GM20000 (cell line): ENCODE measurements at regions not wholly inside any gene's neighbourhood (a gene's known extent, or its start where the extent isn't known, plus 50 kb on each side); places are given as distances from the start of the nearest gene placed in this dataset.

Experiments
- DNase-seq: peaks from one replicate; pipeline ENCODE4 v3.0.0; 2012; ENCODE audit warnings: low spot score
- TF ChIP-seq, protein P1 (sequence below): IDR thresholded peaks from 2 replicates; pipeline ENCODE4 v1.5.1; 2012; ENCODE audit warnings: mild to moderate bottlenecking, control low read depth; ENCODE audit errors: extremely low read depth, missing control alignments

DNA sequence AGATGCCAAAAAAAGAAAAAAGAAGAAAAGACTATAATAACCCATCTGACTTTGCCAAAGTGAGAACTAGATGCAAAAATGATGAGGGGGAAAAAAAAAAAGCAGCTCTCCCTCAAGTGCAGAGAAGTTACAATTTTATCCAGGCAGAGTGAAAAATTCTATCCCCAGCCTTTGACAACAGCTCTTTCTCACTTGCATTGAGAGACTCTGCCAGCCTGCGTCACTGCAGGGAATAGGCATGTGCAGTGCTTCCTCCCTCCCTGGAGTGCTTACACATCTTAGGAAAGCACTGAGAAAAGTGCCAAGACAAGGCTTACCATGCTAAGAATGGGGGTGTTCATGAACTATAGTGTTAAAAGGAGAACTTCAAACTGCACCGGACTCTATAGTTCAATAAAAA, 418.6 kb upstream of the TYRP1 start:
- TF ChIP-seq, protein P1, sequence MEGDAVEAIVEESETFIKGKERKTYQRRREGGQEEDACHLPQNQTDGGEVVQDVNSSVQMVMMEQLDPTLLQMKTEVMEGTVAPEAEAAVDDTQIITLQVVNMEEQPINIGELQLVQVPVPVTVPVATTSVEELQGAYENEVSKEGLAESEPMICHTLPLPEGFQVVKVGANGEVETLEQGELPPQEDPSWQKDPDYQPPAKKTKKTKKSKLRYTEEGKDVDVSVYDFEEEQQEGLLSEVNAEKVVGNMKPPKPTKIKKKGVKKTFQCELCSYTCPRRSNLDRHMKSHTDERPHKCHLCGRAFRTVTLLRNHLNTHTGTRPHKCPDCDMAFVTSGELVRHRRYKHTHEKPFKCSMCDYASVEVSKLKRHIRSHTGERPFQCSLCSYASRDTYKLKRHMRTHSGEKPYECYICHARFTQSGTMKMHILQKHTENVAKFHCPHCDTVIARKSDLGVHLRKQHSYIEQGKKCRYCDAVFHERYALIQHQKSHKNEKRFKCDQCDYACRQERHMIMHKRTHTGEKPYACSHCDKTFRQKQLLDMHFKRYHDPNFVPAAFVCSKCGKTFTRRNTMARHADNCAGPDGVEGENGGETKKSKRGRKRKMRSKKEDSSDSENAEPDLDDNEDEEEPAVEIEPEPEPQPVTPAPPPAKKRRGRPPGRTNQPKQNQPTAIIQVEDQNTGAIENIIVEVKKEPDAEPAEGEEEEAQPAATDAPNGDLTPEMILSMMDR: no peak
- DNase-seq: no peak

DNA sequence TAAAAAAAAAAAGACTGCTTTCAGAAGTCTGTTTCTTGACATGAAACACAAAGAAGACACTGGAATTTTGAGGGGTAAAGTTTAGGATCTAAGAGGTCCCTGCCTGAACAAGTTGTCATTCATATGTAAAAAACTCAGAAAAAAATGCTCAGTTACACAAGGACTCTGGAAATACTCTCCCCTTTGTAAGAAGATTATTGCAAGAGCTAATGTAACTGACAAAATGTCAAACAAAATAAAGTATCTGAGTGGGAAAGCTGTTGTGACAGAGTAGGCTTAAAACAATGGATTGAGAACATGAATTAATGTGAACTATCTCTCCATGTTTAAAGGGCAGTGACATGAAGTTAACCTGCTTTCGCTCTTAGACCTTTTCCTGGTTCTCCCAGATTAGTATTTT, 416.7 kb upstream of the TYRP1 start:
- no peak for DNase-seq
- TF ChIP-seq, protein P1: no peak

DNA sequence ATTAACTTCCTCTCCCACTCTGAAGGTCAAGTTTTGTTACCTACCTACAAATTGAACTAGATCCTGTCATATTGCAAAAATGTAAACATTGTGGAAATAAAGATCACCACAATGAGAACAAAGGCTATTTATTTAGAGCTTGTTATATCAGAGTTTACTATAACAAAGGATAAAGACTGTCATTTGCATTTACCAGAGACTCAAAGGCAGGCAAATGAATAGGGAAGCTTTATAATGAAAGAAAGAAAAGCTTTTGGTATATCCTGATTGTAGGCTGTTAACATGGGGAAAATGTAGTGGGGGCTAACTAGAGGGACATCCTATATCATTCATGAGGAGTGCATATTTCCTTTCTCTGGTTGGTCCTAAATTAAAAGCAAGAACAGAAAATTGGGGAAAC, 403.5 kb upstream of the TYRP1 start:
- no peak for DNase-seq
- TF ChIP-seq, protein P1: no peak

DNA sequence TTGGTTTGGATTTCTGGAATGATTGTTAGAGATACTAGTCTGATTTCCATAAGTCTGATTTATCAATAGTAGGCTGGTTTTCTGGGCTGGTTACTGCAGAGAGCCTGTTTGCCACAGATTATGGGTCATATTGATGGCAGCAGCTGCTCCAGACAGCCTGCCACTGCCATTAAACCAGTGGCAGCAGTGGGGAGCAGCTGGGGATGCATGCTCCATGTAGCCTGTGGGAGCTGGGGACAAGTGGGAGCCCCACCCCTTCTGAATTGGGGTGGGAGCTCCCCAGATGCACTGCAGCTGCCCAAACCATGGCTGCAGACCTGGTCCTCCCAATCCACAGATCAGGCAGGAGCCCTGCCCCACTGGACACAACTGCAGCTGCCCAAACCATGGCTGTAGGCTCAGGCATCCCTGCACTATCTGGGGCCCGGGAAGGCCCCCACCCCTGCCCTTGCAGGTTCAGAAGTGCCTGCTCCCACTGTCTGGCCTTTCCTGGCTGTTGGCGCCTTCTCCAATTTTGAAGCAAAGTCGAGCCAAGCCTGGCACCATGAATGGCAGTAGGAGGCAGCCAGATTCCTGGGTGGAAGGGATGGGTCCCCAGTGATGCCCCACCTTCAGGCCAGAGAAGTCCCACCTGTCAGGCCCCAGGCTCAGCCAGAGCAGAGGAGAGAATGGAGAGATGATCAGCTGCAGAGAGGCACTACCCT, 402.9 kb upstream of the TYRP1 start:
- TF ChIP-seq, protein P1: no peak
- no peak for DNase-seq

DNA sequence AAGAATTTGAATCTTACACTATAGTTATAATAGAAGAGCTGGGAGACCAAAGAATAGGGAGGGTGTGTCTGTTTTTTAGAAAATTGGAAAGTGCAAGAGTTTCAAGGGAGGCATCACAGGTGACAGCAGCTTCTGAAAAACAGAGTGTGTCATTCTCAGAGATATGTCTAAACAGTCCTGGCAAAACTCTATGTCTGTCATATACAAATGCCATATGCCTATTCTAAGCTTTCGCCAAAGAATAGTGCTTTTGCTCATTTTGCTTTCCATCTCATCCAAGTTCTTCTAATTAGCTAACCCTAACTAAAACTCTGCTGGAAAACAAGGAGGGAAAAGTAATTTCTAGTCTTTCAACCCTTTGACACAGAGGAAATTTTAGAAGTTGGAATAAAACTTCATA, 388.0 kb upstream of the TYRP1 start:
- DNase-seq: no peak
- TF ChIP-seq, protein P1: no peak

DNA sequence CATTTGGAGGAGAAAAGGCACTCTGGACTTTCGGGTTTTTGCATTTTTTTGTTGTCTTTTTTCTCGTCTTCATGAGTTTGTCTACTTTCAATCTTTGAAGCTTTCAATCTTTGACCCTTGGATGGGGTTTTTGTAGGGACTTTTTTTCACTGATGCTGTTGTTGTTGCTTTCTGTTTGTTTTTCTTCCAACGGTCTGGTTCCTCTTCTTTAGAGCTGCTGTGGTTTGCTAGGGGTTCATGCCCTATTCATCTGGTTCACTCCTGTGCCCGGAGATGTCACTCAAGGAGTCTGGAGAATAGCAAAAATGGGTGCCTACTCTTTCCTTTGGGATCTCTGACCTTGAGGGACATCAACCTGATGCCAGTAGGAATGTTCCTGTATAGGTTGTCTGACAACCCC, 378.6 kb upstream of the TYRP1 start:
- DNase-seq: no peak
- TF ChIP-seq, protein P1: no peak

DNA sequence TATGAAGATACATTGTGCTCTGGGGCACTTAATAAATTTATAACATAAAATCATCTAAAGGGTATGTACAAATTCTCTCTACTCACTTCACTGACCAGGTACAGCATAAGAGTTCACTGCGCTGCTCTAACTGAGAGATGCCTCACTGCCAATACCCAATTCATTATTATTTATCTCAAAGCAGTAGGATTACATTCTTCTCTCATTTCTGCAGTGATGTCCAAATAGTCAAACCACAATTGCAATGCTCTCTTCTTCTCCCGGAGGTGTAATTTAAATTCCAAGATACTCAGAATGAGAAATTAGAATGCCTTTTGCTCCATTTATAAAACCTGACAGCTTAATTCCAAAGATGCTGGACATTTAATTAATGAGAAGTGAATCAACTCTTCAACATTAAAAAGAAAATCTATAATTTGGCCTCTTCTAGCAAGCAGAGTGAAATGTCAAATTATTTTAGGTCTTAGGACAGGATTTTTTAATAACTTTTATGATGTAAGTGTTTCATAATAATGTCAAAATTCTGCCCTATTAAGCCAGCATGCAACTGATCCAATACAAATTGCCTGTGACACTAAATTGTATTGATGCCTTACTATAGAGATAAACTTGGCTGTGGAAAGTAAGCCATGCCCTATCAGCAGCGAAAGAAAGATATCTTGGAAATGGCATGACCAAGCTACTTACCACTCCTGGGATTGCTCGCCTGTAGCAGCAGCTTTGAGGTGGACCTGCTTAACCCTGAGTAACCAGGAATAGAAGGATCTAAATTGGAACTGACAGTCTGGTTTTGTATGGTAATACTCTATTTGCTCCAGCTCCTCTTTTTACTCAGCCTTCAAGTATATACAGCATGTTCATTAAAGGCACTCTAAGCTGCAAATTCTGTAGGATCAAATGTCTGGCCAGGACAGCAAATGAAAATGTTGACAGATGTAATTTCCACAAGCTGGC, 374.2 kb upstream of the TYRP1 start:
- no peak for DNase-seq
- TF ChIP-seq, protein P1: no peak
